ENCODE measurements at regions not wholly inside any gene's neighbourhood (a gene's known extent, or its start where the extent isn't known, plus 50 kb on each side); places are given as distances from the start of the nearest gene placed in this dataset.

DNA sequence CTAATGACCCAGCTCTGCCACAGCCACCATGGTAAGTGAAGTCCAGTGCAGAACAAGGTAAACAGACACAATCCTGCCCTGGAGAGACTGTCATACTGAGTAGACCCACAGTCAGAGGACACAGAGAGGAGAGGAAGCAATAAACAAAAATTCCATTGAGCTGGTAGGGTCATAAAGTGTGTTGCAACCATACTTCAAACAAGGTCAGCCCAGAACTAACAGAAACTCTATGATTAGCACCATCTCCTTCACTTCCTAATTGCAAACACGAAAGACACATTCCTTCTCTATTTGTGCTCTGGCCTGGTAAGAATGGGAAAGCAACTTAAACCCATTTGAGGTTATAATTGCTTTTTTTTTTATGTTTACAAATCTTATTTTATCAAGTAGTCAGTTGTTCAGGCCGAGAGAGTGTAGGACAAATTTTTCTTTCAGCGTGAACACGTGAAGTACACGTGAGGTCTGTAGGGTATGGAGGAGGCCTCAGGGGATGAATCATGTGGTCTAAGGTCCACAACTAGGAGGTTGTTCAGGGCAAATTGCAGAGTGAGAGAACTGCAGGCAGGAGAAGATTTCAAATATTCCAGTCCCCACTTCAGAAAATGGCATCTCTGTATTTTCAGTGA lies 71.4 kb upstream of the GLS start:
- no peak for DNase-seq (ENCODE audit: low read depth in 3 of 3, low spot score in 1 of 3)

DNA sequence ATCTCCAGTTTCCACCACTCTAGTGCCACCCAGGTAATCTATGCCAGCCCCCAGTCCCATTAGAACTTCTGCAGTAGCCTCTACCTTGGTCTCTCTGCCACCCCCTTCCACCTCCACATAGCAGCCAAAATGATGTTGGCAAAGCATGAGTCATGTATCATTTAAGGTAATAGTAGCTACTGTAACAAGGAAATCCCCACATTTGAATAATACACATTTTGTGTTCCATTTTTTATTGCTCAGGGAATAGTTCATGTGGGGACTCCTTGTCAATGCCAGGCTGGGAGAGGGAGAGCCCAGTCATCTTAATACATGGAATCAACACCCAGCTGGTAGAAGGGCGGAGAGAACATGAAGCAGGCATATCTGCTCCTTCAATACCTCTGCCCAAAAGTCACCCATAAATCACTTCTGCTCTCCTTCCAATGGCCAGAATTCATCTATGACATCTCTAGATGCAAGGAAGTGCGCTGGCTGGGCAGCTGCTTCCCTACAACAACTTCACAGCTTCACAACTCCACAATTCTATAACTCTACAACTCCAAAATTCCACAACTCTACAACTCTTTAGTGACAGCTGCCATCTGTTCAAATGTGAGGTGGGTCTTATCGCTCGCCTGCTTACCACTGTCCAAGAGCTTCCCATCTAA lies 70.6 kb upstream of the GLS start:
- no peak for DNase-seq (ENCODE audit: low read depth in 3 of 3, low spot score in 1 of 3)

GRCh38 chr2:190810981-190811587 lies 69.5 kb upstream of the GLS start:
- DNase-seq (ENCODE audit: low read depth in 3 of 3, low spot score in 1 of 3) = no peak

GRCh38 chr2:190811811-190812210 lies 68.8 kb upstream of the GLS start:
- DNase-seq (ENCODE audit: low read depth in 3 of 3, low spot score in 1 of 3) = no peak

GRCh38 chr2:190812506-190813294 lies 67.9 kb upstream of the GLS start:
- no peak for DNase-seq (ENCODE audit: low read depth in 3 of 3, low spot score in 1 of 3)

DNA sequence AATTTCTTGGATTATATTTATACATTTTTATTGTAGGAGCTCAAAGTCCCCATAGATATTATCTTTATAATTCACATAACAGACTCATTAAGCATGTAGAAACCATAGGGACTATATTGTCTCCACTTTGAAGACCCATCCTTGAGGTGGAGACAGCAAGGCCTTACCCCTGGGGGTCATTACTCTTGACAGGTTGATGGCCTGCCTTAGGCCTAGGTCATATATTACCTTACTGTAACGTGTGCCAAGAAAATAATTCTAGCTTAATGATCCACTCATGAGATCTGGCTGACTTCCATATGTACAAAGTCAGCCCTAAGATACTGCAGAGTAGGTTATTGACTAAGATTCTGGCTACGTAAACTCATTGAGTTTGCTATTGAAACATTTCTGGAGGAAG lies 65.4 kb upstream of the GLS start:
- DNase-seq (ENCODE audit: low read depth in 3 of 3, low spot score in 1 of 3) = no peak

- no peak for DNase-seq (ENCODE audit: low read depth in 3 of 3, low spot score in 1 of 3)
These were observed 63.5 kb upstream of the GLS start for GRCh38 chr2:190817082-190817481.

DNA sequence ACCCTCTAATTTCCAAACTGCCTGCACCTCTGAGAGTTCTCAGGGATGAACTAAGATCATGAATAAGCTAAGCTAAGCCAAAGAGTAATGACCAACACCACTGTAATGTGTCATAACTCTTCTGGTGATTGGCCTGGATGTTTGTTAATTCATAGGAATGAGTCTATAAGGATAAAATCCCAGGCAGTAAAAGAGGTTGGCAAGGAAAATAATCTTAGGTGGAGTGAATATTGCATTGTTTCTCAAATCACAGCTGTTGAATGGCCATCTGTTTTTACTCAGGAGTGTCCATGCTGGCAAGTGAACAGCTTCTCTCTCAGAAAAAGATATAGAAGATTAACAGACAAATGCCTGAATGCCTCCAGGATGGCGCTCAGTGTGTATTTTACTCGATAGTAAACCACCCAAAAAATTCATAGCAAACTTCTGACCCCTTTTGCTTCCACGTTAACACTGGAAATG lies 60.8 kb upstream of the GLS start:
- no peak for DNase-seq (ENCODE audit: low read depth in 3 of 3, low spot score in 1 of 3)

DNA sequence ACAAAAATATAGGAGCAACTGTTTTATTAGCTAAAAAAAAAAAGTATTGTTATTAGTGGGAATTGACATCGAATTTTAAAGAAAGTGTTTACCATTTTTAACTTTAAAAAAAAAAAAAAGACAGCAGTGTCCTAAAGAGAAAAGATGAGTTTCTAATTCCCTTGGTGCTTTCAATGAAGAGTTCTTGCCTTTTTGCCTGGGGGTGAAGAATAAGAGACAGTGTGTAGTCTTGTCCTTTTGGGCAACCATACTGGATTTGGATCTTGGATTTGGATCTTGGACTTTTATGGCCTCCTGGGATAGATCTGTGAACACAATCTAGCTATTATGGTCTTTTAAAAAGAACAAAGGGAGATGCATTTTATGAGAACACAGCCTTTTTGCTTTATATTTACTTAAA lies 60.2 kb upstream of the GLS start:
- DNase-seq (ENCODE audit: low read depth in 3 of 3, low spot score in 1 of 3) = no peak

DNA sequence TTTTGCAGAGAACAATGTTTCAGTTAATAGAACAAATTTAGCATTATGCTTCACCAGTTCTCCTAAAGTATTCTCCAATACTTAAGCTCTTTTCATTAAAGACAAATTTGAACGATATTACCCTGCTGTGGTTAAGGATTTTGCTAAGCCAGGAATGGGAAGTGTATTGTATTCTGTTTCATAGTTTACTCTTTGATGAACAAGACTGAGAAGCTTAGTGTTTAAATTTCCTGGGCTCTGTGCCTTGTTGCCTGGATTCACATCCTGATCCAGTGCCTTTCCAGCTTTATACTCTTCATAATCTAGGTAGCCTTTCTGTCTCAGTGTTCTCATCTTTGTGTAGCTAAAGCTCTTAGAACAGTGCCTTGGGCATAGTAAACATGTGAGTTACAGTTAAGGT lies 58.6 kb upstream of the GLS start:
- no peak for DNase-seq (ENCODE audit: low read depth in 3 of 3, low spot score in 1 of 3)

- DNase-seq (ENCODE audit: low read depth in 3 of 3, low spot score in 1 of 3) = no peak
These were observed 52.9 kb upstream of the GLS start for GRCh38 chr2:190827720-190828119.

DNA sequence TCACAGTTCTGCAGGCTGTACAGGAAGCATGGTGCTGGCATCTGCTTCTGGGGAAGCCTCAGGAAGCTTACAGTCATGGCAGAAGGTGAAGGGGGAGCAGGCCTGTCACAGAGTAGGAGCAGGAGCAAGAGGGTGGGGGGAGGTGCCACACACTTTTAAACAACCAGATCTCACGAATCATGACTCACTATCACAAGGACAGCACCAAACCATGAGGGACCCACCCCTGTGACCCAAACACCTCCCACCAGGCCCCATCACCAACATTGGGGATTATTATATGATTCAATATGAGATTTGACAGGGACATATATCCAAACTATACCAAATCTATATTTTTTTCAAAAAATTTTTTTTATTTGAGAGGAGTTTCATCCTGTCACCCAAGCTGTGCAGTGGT lies 51.0 kb upstream of the GLS start:
- no peak for DNase-seq (ENCODE audit: low read depth in 3 of 3, low spot score in 1 of 3)

Measured in stimulated activated CD4-positive, alpha-beta T cell treated with anti-CD3 and anti-CD28 coated beads, TNF-alpha, amount 100 ng/mL, for 1 hour (primary cell).